Thymus (tissue), 11 donors: ENCODE measurements at regions not wholly inside any gene's neighbourhood (a gene's known extent, or its start where the extent isn't known, plus 50 kb on each side); places are given as distances from the start of the nearest gene placed in this dataset.

Experiments used
- DNase-seq, 9 donors: peaks; one replicate each; pipeline ENCODE4 v3.0.0-alpha.2; 2013; ENCODE audit warnings: low spot score in 9 of 9, low read depth in 6 of 9, missing footprints in 1 of 9
- H3K27ac ChIP-seq, 2 donors: one replicate each; pipeline ENCODE4 v1.5.1; 2013; ENCODE audit warnings: control low read depth in 1 of 2, low read depth in 1 of 2, low read length in 1 of 2, mild to moderate bottlenecking in 1 of 2, moderate library complexity in 1 of 2
- H3K27me3 ChIP-seq, 2 donors: one replicate each; pipeline ENCODE4 v1.5.1; 2013; ENCODE audit warnings: low read length in 1 of 2; ENCODE audit not compliant: control insufficient read depth in 2 of 2, insufficient read depth in 1 of 2
- H3K36me3 ChIP-seq, 2 donors: one replicate each; pipeline ENCODE4 v1.5.1; 2013; ENCODE audit warnings: low read length in 1 of 2, mild to moderate bottlenecking in 1 of 2, moderate library complexity in 1 of 2; ENCODE audit not compliant: control insufficient read depth in 2 of 2, insufficient read depth in 2 of 2
- H3K4me1 ChIP-seq, 2 donors: one replicate each; pipeline ENCODE4 v1.5.1; 2013; ENCODE audit warnings: low read length in 2 of 2; ENCODE audit not compliant: control insufficient read depth in 2 of 2, insufficient read depth in 2 of 2
- H3K4me3 ChIP-seq, 2 donors: one replicate each; pipeline ENCODE4 v1.5.1; 2013; ENCODE audit warnings: low read length in 2 of 2, control low read depth in 1 of 2, mild to moderate bottlenecking in 1 of 2
- H3K9me3 ChIP-seq, 2 donors: one replicate each; pipeline ENCODE4 v1.5.1; 2013; ENCODE audit warnings: low read length in 1 of 2, mild to moderate bottlenecking in 1 of 2; ENCODE audit not compliant: control insufficient read depth in 2 of 2, insufficient read depth in 1 of 2
- WGBS: extraction: QIAGEN DNeasy Blood & Tissue Kit; methylation state at CpG from one replicate; pipeline ENCODE4 v1.1.7; 2013; 5-methylcytosine and 5-hydroxymethylcytosine counted together
- donor health status: healthy.

DNA sequence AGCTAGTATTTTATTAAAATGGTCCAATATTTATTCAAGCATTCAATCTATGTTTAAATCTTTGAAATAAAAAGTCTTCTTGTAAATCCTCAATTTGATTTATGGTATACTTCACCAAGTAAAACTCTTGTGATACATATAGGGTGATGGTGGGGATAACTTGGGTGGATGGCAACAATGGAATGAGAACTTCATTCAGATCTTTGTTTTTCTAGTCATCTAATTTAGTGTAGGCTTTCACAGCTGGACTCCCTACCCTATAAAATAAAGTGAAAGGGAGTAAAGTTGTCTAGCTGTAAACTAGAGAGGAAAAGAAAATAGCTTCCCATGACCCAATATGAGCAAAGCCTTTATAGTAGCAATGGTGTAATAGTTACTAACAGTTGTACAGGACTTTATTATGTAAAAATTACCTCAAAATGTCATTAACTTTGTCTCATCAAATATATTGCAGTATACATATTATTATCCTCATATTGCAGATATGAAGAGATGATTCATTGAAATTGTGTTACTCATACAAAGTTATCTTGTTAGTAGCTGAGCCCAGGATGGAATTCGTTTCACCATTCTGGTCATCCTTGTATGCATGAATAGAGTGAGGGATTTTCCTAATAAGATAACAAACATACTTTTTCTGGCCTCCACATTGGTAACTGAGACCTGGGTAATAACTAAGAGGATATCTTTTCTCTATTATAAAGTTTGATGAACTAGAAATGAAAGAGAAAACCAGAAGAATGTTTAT, 1377.7 kb upstream of the ADGRL4 start:
- Histone ChIP-seq H3K4me3 (no peak overlapping the region), H3K27me3 (no peaks in the 10 kb centered on the region), H3K36me3 (no peaks in the 10 kb centered on the region), H3K4me1 (no peaks in the 10 kb centered on the region), H3K27ac (no peak overlapping the region), H3K9me3 (peaks cover 0 to 4% of the 10 kb centered on the region in 2 donors)
- WGBS, result 70% methylated on average over 1 of the region's 1 CpG
- no peak for DNase-seq

DNA sequence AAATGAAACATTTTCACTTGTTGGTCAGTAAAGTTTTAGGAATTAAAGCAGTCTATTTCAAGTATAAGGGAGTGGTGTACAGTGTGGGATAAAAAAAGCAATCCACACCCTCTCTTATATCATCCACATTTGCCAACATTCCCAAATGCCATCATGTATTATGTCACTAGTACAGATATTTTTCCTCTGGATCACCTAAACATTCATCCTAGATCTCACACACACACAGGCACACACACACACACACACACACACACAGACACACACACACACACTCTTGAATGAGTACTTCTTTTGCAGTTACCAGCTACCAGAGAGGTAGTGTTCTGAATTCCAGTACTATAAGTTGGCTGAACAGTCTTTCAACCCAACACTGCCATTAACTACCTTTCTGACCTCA, 1369.1 kb upstream of the ADGRL4 start:
- Histone ChIP-seq H3K27me3 (no peaks in the 10 kb centered on the region), H3K4me1 (no peaks in the 10 kb centered on the region), H3K36me3 (no peaks in the 10 kb centered on the region), H3K4me3 (no peak overlapping the region), H3K9me3 (no peaks in the 10 kb centered on the region), H3K27ac (no peak overlapping the region)
- DNase-seq, result no peak

DNA sequence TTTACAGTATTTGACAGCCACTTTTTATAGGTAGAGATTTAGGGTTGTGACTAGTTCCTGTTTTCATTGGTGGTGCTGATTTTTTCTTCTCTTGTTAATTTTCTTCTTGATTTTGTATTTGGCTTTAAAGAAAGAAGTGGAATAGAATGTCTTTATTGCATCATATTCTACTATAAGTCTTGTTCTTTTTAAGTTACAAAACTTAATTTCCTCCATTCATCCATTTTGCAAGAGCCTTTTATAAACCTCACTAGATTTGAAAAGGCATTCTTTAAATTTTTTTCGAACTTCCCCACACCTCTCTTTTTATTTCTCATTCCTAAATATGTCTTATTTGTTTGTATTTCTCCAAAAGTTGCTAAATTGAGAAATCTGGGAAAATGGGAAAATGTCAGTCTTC, 1368.6 kb upstream of the ADGRL4 start:
- Histone ChIP-seq H3K27me3 (no peaks in the 10 kb centered on the region), H3K4me3 (no peak overlapping the region), H3K4me1 (no peaks in the 10 kb centered on the region), H3K36me3 (no peaks in the 10 kb centered on the region), H3K9me3 (no peaks in the 10 kb centered on the region), H3K27ac (no peak overlapping the region)
- 80% methylated on average over 1 of the region's 1 CpG for WGBS
- DNase-seq, result no peak

DNA sequence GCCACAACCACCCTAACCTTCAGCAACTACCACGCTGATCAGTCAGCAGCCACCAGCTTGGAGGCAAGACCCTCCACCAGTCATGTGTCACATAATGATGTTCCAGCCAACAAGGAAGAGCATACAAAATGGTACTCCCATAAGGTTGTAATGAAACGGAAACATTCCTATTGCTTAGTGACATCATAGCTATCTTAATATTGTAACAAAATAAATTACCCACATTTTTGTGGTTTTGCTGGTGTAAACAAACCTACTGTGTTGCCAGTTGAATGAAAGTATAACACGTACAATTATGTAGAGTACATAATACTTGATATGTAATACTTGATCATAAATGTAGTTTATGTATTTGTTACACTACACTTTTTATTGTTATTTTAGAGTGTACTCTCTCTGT, 1363.2 kb upstream of the ADGRL4 start:
- Histone ChIP-seq H3K4me1 (no peaks in the 10 kb centered on the region), H3K27ac (no peak overlapping the region), H3K9me3 (no peaks in the 10 kb centered on the region), H3K27me3 (no peaks in the 10 kb centered on the region), H3K36me3 (no peaks in the 10 kb centered on the region), H3K4me3 (no peak overlapping the region)
- DNase-seq, result no peak
- WGBS, result 91% methylated on average over 3 of the region's 3 CpGs

DNA sequence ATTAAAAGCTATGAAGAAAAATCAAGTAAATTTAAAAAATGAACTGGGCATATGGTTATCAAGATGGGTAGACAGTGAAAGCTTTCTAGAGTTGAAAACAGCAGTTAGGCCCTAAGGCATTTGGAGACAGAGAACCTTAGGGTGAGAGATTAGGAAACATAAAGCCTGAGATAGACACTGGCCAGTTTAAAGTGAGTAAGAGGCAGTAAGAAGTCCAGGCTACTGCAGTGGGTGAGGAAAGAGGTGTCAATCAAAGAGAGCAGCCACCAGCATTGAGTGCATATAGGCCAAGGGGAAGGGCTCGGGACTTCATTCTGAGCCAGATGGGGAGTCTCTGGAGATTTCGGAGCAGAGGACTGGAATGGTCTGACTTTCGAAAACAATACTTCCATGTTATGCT, 1360.5 kb upstream of the ADGRL4 start:
- no peaks in the 10 kb centered on the region for H3K9me3 ChIP-seq
- no peak overlapping the region for H3K27ac ChIP-seq
- no peaks in the 10 kb centered on the region for H3K27me3 ChIP-seq
- no peaks in the 10 kb centered on the region for H3K36me3 ChIP-seq
- WGBS, result 94% methylated on average over 3 of the region's 3 CpGs
- H3K4me1 ChIP-seq, result no peaks in the 10 kb centered on the region
- no peak overlapping the region for H3K4me3 ChIP-seq
- DNase-seq, result no peak

DNA sequence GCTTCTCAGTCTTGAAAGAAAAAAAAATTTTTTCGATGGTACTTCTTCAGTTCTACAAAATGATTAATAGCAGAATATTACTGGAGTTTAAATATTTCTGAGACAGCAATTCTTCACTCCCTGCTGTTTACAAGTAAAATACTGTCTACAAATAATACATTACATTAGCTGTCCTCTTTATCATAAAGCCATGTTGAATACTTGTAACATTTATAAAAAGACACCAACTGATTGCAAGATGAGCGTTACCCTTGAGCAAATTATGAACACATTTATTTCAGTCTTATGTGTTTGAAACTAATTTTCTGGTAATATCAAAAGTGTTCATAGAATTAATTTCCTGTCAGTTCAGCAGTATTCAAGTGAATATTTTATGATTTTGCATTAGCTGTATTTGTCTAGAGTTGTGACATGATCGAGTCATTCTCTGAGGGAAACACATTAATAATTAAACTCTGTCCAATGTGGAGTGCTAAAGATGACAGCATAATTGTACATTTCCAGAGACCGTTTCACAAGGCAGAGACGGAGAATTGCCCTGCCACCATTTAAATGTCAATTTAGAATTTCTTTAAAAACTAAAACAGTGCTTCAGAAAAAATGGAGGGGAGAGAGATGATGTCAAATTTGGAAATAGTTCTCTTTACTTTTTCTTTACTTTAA, 1359.0 kb upstream of the ADGRL4 start:
- no peak overlapping the region for H3K4me3 ChIP-seq
- no peak for DNase-seq
- no peaks in the 10 kb centered on the region for H3K9me3 ChIP-seq
- no peaks in the 10 kb centered on the region for H3K27me3 ChIP-seq
- no peaks in the 10 kb centered on the region for H3K4me1 ChIP-seq
- H3K36me3 ChIP-seq, result no peaks in the 10 kb centered on the region
- H3K27ac ChIP-seq, result no peak overlapping the region
- WGBS, result 83% methylated on average over 5 of the region's 5 CpGs

DNA sequence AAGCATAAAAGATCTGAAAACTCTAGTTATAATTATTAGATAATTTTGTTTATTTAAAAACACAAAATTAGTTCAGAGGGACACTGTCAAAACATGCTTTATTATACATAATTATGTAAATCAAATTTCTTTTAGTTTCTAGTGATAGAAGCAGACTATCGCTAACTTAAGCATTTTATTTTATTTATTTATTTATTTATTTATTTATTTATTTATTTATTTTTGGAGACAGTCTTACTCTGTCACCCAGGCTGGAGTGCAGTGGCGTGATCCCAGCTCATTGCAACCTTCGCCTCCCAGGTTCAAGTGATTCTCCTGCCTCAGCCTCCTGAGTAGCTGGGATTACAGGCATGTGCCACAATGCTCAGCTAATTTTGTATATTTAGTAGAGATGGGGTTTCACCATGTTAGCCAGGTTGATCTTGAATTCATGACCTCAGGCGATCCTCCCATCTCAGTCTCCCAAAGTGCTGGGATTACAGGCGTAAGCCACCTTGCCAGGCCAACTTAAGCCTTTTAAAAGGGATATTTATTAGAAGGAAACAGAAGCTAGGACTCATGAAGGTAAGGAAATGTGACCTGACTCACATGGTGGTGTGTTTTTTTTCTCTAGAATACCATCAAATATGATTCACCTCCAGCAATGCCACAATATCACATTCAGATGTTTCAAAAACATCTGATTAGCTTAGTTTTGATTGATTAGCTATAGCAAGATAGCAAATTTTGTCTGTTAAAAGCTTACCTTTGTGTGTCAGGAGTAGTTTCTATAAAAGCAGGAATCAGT, 1357.4 kb upstream of the ADGRL4 start:
- WGBS, result 96% methylated on average over 5 of the region's 5 CpGs
- Histone ChIP-seq H3K36me3 (no peaks in the 10 kb centered on the region), H3K4me3 (no peak overlapping the region), H3K4me1 (no peaks in the 10 kb centered on the region), H3K9me3 (no peaks in the 10 kb centered on the region), H3K27me3 (no peaks in the 10 kb centered on the region), H3K27ac (no peak overlapping the region)
- no peak for DNase-seq

DNA sequence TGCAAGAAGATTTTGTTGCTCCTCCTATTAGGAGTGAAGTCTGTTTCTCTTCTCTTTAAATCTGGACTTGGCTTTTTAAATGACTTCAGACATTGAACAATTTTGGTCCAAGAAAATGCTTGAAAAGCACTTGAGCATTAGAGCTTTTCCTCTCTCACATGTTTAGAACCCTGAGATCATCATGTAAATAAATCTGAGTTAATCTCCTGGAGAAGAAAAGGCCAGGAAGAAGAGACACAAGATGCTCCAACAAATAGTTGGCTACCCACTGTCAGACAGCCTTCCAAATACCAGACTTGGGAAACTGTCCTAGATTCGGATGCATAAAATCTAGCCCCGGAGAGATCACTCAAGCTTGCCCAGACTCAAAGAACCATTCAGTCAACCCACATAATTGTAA, 1353.1 kb upstream of the ADGRL4 start:
- Histone ChIP-seq H3K4me3 (no peak overlapping the region), H3K27ac (no peak overlapping the region), H3K27me3 (no peaks in the 10 kb centered on the region), H3K4me1 (no peaks in the 10 kb centered on the region), H3K9me3 (no peaks in the 10 kb centered on the region), H3K36me3 (no peaks in the 10 kb centered on the region)
- DNase-seq, result no peak
- WGBS, result 91% methylated on average over 2 of the region's 2 CpGs

DNA sequence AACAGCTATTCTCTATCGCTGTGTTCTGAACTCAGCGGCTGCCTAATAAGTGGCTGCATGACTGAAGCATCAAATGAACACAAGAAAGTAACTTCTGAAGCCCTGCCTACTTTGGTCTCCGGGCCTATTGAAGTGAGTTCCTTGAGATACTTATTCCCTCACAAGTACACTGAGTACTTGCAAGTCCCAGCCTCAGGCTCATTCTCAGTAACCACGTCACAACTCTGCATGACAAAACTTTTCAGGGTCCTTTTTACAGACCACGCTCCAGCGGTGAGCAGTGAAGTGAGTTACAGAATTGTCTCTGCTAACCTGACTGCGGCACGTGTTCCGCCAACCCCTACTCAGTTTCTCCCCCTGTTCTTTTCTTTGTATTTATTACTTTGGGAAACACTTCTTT, 1342.7 kb upstream of the ADGRL4 start:
- H3K9me3 ChIP-seq, result no peaks in the 10 kb centered on the region
- no peaks in the 10 kb centered on the region for H3K36me3 ChIP-seq
- no peaks in the 10 kb centered on the region for H3K27me3 ChIP-seq
- DNase-seq, result no peak
- H3K4me3 ChIP-seq, result no peak overlapping the region
- WGBS, result 91% methylated on average over 9 of the region's 9 CpGs
- H3K4me1 ChIP-seq, result no peaks in the 10 kb centered on the region
- no peak overlapping the region for H3K27ac ChIP-seq
